Peyer's patch (tissue), 4 donors: ENCODE measurements at regions not wholly inside any gene's neighbourhood (a gene's known extent, or its start where the extent isn't known, plus 50 kb on each side); places are given as distances from the start of the nearest gene placed in this dataset.

Experiments used
- DNase-seq, 3 donors: peaks; one replicate each; pipeline ENCODE4 v3.0.0-alpha.2; 2017 to 2019
- H3K27ac ChIP-seq, 4 donors: fragments of 200-600 bp; sonication (generic); one replicate each; pipeline ENCODE4 v1.5.1; 2016 to 2019
- H3K27me3 ChIP-seq, 2 donors: fragments of 200-600 bp; sonication (generic); one replicate each; pipeline ENCODE4 v1.5.1; 2019
- H3K36me3 ChIP-seq, 3 donors: fragments of 200-600 bp; sonication (generic); one replicate each; pipeline ENCODE4 v1.5.1; 2016 to 2019
- H3K4me1 ChIP-seq, 4 donors: fragments of 200-600 bp; sonication (generic); one replicate each; pipeline ENCODE4 v1.5.1; 2016 to 2019
- H3K4me3 ChIP-seq, 4 donors: fragments of 200-600 bp; sonication (generic); 1 replicate in 3 of 4; 2 replicates in 1 of 4; pipeline ENCODE4 v1.5.1; 2016 to 2019; ENCODE audit warnings: mild to moderate bottlenecking in 1 of 4
- H3K9me3 ChIP-seq, 4 donors: fragments of 200-600 bp; sonication (generic); one replicate each; pipeline ENCODE4 v1.5.1; 2016 to 2019; ENCODE audit warnings: mild to moderate bottlenecking in 1 of 4
- CTCF ChIP-seq, 6 experiments: fragments of 450-650 bp in 4 of 6; fragments of 200-600 bp in 2 of 6; sonication (generic) in 1 of 6; IDR thresholded peaks; one replicate each; pipeline ENCODE4 v1.5.1; 2017 to 2019; ENCODE audit warnings: antibody characterized with exemption in 6 of 6, mild to moderate bottlenecking in 3 of 6, moderate library complexity in 1 of 6
- POLR2A ChIP-seq, 2 donors: fragments of 450-650 bp; IDR thresholded peaks; one replicate each; pipeline ENCODE4 v1.5.1; 2017; ENCODE audit warnings: antibody characterized with exemption in 2 of 2, mild to moderate bottlenecking in 2 of 2, moderate library complexity in 2 of 2

GRCh38 chrX:39445336-39445735 lies 644.1 kb downstream of the MID1IP1 start:
- Histone ChIP-seq H3K27ac (no peak overlapping the region), H3K4me1 (no peaks in the 10 kb centered on the region), H3K36me3 (no peaks in the 10 kb centered on the region), H3K4me3 (no peak overlapping the region), H3K27me3 (no peaks in the 10 kb centered on the region), H3K9me3 (no peaks in the 10 kb centered on the region)
- TF ChIP-seq POLR2A (IDR thresholded peaks at IDR 0.05) (no peak), CTCF (IDR thresholded peaks at IDR 0.05) (peak in 4 of 6 experiments; percentile 23 to 47 (median 38))
- DNase-seq: peak in 1 of 3 donors; percentile 67

GRCh38 chrX:39449352-39449751 lies 648.1 kb downstream of the MID1IP1 start:
- TF ChIP-seq POLR2A (IDR thresholded peaks at IDR 0.05): no peak
- TF ChIP-seq CTCF (IDR thresholded peaks at IDR 0.05): no peak
- H3K36me3 ChIP-seq: no peaks in the 10 kb centered on the region
- no peak overlapping the region for H3K27ac ChIP-seq
- no peak for DNase-seq
- H3K4me1 ChIP-seq: no peaks in the 10 kb centered on the region
- H3K9me3 ChIP-seq: no peaks in the 10 kb centered on the region
- no peaks in the 10 kb centered on the region for H3K27me3 ChIP-seq
- H3K4me3 ChIP-seq: no peak overlapping the region

GRCh38 chrX:39450234-39450977 lies 647.4 kb downstream of the BCOR start:
- Histone ChIP-seq H3K27me3 (no peaks in the 10 kb centered on the region), H3K9me3 (no peaks in the 10 kb centered on the region), H3K36me3 (no peaks in the 10 kb centered on the region), H3K4me1 (no peaks in the 10 kb centered on the region), H3K27ac (no peak overlapping the region), H3K4me3 (no peak overlapping the region)
- no peak for TF ChIP-seq POLR2A (IDR thresholded peaks at IDR 0.05)
- no peak for TF ChIP-seq CTCF (IDR thresholded peaks at IDR 0.05)
- DNase-seq: no peak

GRCh38 chrX:39451046-39451445 lies 646.7 kb downstream of the BCOR start:
- Histone ChIP-seq H3K9me3 (no peaks in the 10 kb centered on the region), H3K27ac (no peak overlapping the region)
- no peak for TF ChIP-seq CTCF (IDR thresholded peaks at IDR 0.05)
- no peak for TF ChIP-seq POLR2A (IDR thresholded peaks at IDR 0.05)

GRCh38 chrX:39452401-39452800 lies 645.4 kb downstream of the BCOR start:
- TF ChIP-seq POLR2A (IDR thresholded peaks at IDR 0.05) (no peak), CTCF (IDR thresholded peaks at IDR 0.05) (no peak)
- no peaks in the 10 kb centered on the region for H3K27me3 ChIP-seq
- H3K4me3 ChIP-seq: no peak overlapping the region
- H3K36me3 ChIP-seq: no peaks in the 10 kb centered on the region
- H3K9me3 ChIP-seq: no peaks in the 10 kb centered on the region
- no peaks in the 10 kb centered on the region for H3K4me1 ChIP-seq
- DNase-seq: no peak
- H3K27ac ChIP-seq: no peak overlapping the region

More at GRCh38 chrX:39451046-39451445, 646.7 kb downstream of the BCOR start:
- no peak for DNase-seq
- H3K27me3 ChIP-seq: no peaks in the 10 kb centered on the region
- H3K4me3 ChIP-seq: no peak overlapping the region
- H3K4me1 ChIP-seq: no peaks in the 10 kb centered on the region
- no peaks in the 10 kb centered on the region for H3K36me3 ChIP-seq
